Gastroesophageal sphincter (tissue), 3 donors: ENCODE measurements at regions not wholly inside any gene's neighbourhood (a gene's known extent, or its start where the extent isn't known, plus 50 kb on each side); places are given as distances from the start of the nearest gene placed in this dataset.

Experiments
- CTCF ChIP-seq, 4 experiments: fragments of 200-600 bp in 2 of 4; fragments of 450-650 bp in 2 of 4; sonication (generic) in 1 of 4; IDR thresholded peaks; one replicate each; pipeline ENCODE4 v1.5.1; 2017 to 2019; ENCODE audit warnings: antibody characterized with exemption in 4 of 4, mild to moderate bottlenecking in 2 of 4, moderate library complexity in 2 of 4
- EP300 ChIP-seq: sonication (generic); formaldehyde crosslinking; IDR thresholded peaks from one replicate; pipeline ENCODE4 v1.6.1; 2017; ENCODE audit warnings: antibody characterized with exemption, mild to moderate bottlenecking
- POLR2A ChIP-seq, 2 donors: fragments of 450-650 bp; IDR thresholded peaks; one replicate each; pipeline ENCODE4 v1.6.1; 2017; ENCODE audit warnings: antibody characterized with exemption in 2 of 2, mild to moderate bottlenecking in 2 of 2, moderate library complexity in 1 of 2

DNA sequence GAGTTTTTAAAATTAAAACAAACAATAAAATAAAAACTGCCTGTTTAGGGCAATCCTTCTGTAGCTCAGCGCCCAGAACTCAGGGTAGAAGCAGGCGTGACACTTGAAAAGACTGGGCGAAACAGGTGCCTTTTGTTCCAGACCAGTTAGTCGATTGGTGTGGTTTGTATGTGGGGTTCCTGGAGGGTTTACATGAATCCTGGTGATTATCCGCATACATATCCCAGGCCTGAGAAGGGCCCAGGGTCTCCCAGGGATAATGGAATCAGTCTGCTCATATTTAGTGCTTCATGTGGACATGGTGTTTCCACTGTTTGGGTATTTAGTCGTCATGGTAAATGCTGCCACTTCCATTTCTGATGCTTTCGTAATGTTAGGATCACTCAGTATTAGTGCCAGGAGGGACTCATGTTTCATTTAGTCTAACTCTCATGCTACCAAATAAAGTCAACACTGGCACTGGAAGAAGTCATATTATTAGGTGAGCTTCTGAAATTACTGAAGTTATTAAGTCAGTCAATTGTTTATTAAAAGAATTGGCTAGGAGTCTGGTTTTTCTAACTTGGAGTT is 116.5 kb downstream of the SAMD5 start:
- no peak for TF ChIP-seq CTCF (IDR thresholded peaks at IDR 0.05)
- TF ChIP-seq POLR2A (IDR thresholded peaks at IDR 0.05), result no peak
- TF ChIP-seq EP300, result no peak
